ENCODE measurements at regions not wholly inside any gene's neighbourhood (a gene's known extent, or its start where the extent isn't known, plus 50 kb on each side); places are given as distances from the start of the nearest gene placed in this dataset.
"Not testable (repeated sequence)": the region's sequence is repeated elsewhere in the genome, so short reads cannot be mapped to it uniquely, and the experiment has no call there.

DNA sequence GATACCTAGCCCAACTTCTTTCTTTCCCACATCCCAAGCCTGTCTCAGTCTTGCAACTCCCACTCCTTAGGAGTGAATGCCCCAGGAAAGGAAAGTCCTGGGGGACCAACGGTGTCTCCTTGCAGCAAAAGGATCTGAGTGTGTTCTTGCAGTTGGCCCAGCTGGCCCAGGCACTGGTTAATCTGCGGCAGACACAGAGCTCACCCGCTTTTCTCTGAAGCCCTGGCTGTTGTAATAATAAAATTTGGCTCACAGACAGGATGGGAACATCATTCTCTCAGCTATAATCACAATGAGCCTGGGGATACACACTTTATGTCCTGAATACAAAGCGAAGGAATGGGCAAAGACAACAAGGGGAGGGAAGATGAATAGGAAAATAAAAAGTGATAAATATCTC is 185.6 kb upstream of the ADRA1D start:
- intact Hi-C loops (cut with DNase I), result no loop called here
- WGBS (ENCODE audit: insufficient coverage, low coverage, low lambda C conversion rate, missing lambda C conversion rate), result 59% methylated on average over 4 of the region's 4 CpGs
- no peaks in the 10 kb centered on the region for H3K9me3 ChIP-seq
- H3K36me3 ChIP-seq, result no peaks in the 10 kb centered on the region
- peaks cover 0 to 8% (median 0%) of the 10 kb centered on the region in 4 donors for H3K4me1 ChIP-seq
- H3K27me3 ChIP-seq, result no peaks in the 10 kb centered on the region
- no peak for ATAC-seq
- H3K27ac ChIP-seq, result no peak overlapping the region
- TF ChIP-seq, protein P1, sequence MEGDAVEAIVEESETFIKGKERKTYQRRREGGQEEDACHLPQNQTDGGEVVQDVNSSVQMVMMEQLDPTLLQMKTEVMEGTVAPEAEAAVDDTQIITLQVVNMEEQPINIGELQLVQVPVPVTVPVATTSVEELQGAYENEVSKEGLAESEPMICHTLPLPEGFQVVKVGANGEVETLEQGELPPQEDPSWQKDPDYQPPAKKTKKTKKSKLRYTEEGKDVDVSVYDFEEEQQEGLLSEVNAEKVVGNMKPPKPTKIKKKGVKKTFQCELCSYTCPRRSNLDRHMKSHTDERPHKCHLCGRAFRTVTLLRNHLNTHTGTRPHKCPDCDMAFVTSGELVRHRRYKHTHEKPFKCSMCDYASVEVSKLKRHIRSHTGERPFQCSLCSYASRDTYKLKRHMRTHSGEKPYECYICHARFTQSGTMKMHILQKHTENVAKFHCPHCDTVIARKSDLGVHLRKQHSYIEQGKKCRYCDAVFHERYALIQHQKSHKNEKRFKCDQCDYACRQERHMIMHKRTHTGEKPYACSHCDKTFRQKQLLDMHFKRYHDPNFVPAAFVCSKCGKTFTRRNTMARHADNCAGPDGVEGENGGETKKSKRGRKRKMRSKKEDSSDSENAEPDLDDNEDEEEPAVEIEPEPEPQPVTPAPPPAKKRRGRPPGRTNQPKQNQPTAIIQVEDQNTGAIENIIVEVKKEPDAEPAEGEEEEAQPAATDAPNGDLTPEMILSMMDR (IDR thresholded peaks at IDR 0.05), result no peak
- TF ChIP-seq POLR2A (IDR thresholded peaks at IDR 0.05), result no peak
- no peak for DNase-seq
- no peak overlapping the region for H3K4me3 ChIP-seq

DNA sequence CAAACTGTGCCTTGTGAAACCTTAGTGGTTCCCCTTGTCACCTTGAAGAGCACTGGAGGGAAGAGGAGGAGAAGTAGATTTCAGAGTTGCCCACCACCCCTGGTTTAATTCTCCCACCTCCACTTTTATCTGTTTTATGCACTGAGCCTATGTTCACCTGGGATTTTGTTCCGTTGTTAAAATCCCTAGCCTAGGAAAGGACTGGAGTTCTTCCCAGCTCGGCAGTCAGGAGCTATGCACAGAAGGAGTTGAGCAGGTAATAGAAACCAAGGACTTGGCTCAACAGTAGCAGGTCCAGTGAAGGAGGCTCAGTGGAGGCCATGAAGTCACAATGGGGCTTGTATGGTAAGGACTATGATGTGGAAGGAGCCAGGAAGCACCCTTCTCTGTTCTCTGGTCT is 182.4 kb upstream of the ADRA1D start:
- ATAC-seq (no peak), DNase-seq (no peak)
- no peaks in the 10 kb centered on the region for H3K9me3 ChIP-seq
- 57% methylated on average over 1 of the region's 2 CpGs for WGBS (ENCODE audit: insufficient coverage, low coverage, low lambda C conversion rate, missing lambda C conversion rate)
- no peaks in the 10 kb centered on the region for H3K36me3 ChIP-seq
- H3K4me1 ChIP-seq, result no peaks in the 10 kb centered on the region
- H3K27me3 ChIP-seq, result no peaks in the 10 kb centered on the region
- TF ChIP-seq, protein P1 (IDR thresholded peaks at IDR 0.05), result no peak
- TF ChIP-seq POLR2A (IDR thresholded peaks at IDR 0.05), result no peak
- no peak overlapping the region for H3K27ac ChIP-seq
- H3K4me3 ChIP-seq, result no peak overlapping the region
- intact Hi-C loops (cut with DNase I), result no loop called here

DNA sequence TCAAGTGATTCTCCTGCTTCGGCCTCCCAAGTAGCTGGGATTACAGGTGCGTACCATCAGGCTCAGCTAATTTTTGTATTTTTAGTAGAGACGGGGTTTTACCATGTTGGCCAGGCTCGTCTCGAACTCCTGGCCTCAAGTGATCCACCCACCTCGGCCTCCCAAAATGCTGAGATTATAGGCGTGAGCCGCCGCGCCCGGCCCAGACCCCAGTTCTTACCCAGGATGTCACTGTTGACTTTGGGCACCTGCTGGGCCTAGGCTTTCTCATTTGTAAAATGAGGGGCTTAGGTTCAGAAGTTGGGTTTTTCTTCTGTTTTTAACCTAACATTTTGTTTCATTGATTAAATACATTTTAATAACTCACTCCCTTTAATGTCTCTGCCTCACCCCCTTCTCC is 181.7 kb upstream of the ADRA1D start:
- not testable (repeated sequence) for H3K9me3 ChIP-seq, H3K27ac ChIP-seq

DNA sequence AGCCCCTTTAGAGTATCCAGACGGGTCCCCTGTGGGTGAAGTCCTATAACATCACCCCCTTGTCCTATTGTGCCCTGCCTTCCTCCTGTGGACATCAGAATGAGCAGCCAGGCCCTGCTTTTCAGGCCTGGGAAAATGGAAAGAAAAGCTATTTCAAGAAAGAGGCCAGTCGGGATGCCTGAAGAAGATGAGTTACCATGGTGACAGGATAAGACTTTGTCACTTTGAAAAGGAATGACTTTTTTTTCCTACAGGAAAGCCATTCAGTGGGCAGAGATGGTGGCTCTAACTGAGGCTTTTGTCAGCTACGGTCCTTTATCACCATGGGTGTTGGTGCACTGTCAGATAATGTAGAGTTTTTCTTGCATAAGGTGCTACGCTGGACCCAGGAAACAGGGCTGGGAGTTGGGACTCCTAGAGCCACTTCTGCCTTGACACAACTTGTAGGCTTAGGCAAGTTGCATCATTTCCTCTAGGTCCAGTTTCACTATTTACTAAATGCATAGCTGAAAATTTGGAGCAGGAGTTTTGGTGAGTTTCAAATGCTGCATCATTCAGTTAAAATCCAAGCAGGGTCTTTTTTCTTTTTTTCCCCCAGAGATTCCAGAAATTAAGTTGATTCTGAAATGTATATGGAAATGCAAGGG is 179.0 kb upstream of the ADRA1D start:
- no peak for ATAC-seq
- Histone ChIP-seq H3K4me3 (no peak overlapping the region), H3K4me1 (no peaks in the 10 kb centered on the region), H3K27ac (no peak overlapping the region), H3K36me3 (no peaks in the 10 kb centered on the region), H3K9me3 (no peaks in the 10 kb centered on the region), H3K27me3 (no peaks in the 10 kb centered on the region)
- TF ChIP-seq POLR2A (IDR thresholded peaks at IDR 0.05), result no peak
- TF ChIP-seq, protein P1 (IDR thresholded peaks at IDR 0.05), result no peak
- intact Hi-C loops (cut with DNase I), result no loop called here
- no peak for DNase-seq
- WGBS (ENCODE audit: insufficient coverage, low coverage, low lambda C conversion rate, missing lambda C conversion rate), result 48% methylated on average over 3 of the region's 4 CpGs

More for the DNA sequence above, 181.7 kb upstream of the ADRA1D start:
- H3K4me3 ChIP-seq; H3K27me3 ChIP-seq; H3K4me1 ChIP-seq; intact Hi-C loops (cut with DNase I); ATAC-seq; DNase-seq; H3K36me3 ChIP-seq: not testable (repeated sequence)
- 84% methylated on average over 11 of the region's 11 CpGs for WGBS (ENCODE audit: insufficient coverage, low coverage, low lambda C conversion rate, missing lambda C conversion rate)

DNA sequence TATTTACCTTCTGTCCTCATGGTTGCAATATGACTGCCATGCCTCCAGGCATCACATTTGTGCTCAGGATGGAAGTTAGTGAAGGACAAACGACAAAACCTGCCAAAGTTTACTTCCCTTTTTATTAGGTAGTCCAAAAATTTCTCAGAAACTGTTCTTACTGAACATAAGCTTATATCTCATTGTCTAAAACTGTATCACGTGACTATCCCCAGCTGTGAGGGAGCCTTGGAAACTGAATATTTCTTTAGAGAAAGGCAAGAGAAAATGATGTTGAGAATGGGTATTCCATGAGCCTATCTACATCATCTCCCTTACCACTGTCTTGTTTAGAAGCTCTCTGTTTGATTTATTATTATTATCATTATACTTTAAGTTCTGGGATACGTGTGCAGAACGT is 169.1 kb upstream of the ADRA1D start:
- WGBS (ENCODE audit: insufficient coverage, low coverage, low lambda C conversion rate, missing lambda C conversion rate), result 65% methylated on average over 4 of the region's 4 CpGs
- Histone ChIP-seq H3K4me3 (no peak overlapping the region), H3K9me3 (no peaks in the 10 kb centered on the region), H3K27me3 (no peaks in the 10 kb centered on the region), H3K4me1 (no peaks in the 10 kb centered on the region), H3K36me3 (no peaks in the 10 kb centered on the region), H3K27ac (no peak overlapping the region)
- ATAC-seq, result no peak
- DNase-seq, result no peak
- intact Hi-C loops (cut with DNase I), result no loop called here
- no peak for TF ChIP-seq POLR2A (IDR thresholded peaks at IDR 0.05)
- TF ChIP-seq, protein P1 (IDR thresholded peaks at IDR 0.05), result no peak

All from right lobe of liver (tissue), 6 donors.